22Rv1 (cell line): ENCODE measurements at regions not wholly inside any gene's neighbourhood (a gene's known extent, or its start where the extent isn't known, plus 50 kb on each side); places are given as distances from the start of the nearest gene placed in this dataset.

Source experiments
- ZFX ChIP-seq: fragments of 450-650 bp; IDR thresholded peaks from 2 replicates; pipeline ENCODE4 v1.6.1; 2017; ENCODE audit warnings: antibody characterized with exemption, borderline replicate concordance
- TF ChIP-seq, protein P1 (sequence below): fragments of 450-650 bp; IDR thresholded peaks from 2 replicates; pipeline ENCODE4 v1.5.1; 2017; ENCODE audit warnings: mild to moderate bottlenecking

DNA sequence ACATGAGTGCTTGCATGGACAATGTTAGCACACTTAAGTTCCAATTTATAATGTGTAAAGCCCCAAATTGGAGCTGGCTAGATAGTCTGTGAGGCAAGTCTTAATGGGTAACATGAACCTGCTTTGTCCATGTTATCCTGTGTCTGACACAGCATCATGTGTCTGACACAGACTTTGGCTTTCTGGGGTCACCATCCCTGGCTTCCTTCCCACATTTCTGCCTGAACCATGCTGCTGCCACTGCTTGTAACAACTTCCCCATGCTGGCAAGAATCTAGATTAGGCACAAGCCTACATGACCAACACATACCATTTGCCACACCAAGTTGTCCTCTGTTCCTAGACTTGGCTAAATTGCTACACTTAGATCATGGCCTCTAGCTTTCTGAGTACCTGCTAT is 49.8 kb upstream of the ZBTB7C start:
- TF ChIP-seq, protein P1, sequence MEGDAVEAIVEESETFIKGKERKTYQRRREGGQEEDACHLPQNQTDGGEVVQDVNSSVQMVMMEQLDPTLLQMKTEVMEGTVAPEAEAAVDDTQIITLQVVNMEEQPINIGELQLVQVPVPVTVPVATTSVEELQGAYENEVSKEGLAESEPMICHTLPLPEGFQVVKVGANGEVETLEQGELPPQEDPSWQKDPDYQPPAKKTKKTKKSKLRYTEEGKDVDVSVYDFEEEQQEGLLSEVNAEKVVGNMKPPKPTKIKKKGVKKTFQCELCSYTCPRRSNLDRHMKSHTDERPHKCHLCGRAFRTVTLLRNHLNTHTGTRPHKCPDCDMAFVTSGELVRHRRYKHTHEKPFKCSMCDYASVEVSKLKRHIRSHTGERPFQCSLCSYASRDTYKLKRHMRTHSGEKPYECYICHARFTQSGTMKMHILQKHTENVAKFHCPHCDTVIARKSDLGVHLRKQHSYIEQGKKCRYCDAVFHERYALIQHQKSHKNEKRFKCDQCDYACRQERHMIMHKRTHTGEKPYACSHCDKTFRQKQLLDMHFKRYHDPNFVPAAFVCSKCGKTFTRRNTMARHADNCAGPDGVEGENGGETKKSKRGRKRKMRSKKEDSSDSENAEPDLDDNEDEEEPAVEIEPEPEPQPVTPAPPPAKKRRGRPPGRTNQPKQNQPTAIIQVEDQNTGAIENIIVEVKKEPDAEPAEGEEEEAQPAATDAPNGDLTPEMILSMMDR = no peak
- no peak for TF ChIP-seq ZFX
